ENCODE measurements at regions not wholly inside any gene's neighbourhood (a gene's known extent, or its start where the extent isn't known, plus 50 kb on each side); places are given as distances from the start of the nearest gene placed in this dataset.

- no peak for TF ChIP-seq CTCF (IDR thresholded peaks at IDR 0.05)
- TF ChIP-seq EP300 (IDR thresholded peaks at IDR 0.05; ENCODE audit: low read depth) = no peak
- no peak for TF ChIP-seq POLR2A (IDR thresholded peaks at IDR 0.05)
Observed at GRCh38 chr1:9184749-9185148, 49.8 kb upstream of the H6PD start.

Data from transverse colon (tissue), 3 donors.